HL-60/S4 (cell line): ENCODE measurements at regions not wholly inside any gene's neighbourhood (a gene's known extent, or its start where the extent isn't known, plus 50 kb on each side); places are given as distances from the start of the nearest gene placed in this dataset.

ENCODE experiments used
- in situ Hi-C: fragments of 300-500 bp; cut with MboI; formaldehyde crosslinking; loops from 2 replicates; pipeline ENCODE4 v1.14.3; 2022; ENCODE audit warnings: low sequenced_read_pairs

GRCh38 chr3:150269526-150269925, 138.6 kb upstream of the TSC22D2 start:
- in situ Hi-C loops = no loop called here

GRCh38 chr3:150268426-150269391, 139.4 kb upstream of the TSC22D2 start:
- in situ Hi-C loops = no loop called here

- in situ Hi-C loops = no loop called here
Measured at GRCh38 chr3:150267288-150267687, 140.8 kb upstream of the TSC22D2 start.

GRCh38 chr3:150265305-150265704, 142.8 kb upstream of the TSC22D2 start:
- in situ Hi-C loops = no loop called here

- in situ Hi-C loops = no loop called here
Measured at GRCh38 chr3:150264561-150265279, 143.4 kb upstream of the TSC22D2 start.

- in situ Hi-C loops = no loop called here
Measured at GRCh38 chr3:150261958-150262357, 146.1 kb upstream of the TSC22D2 start.

GRCh38 chr3:150261418-150261817, 146.7 kb upstream of the TSC22D2 start:
- in situ Hi-C loops = no loop called here

- in situ Hi-C loops = no loop called here
Measured at GRCh38 chr3:150260398-150260710, 147.7 kb upstream of the TSC22D2 start.

- in situ Hi-C loops = no loop called here
Measured at GRCh38 chr3:150259526-150260397, 148.3 kb upstream of the TSC22D2 start.

- in situ Hi-C loops = no loop called here
Measured at GRCh38 chr3:150256782-150257181, 151.3 kb upstream of the TSC22D2 start.

GRCh38 chr3:150256318-150256717, 151.8 kb upstream of the TSC22D2 start:
- in situ Hi-C loops = no loop called here

- in situ Hi-C loops = no loop called here
Measured at GRCh38 chr3:150255826-150256225, 152.3 kb upstream of the TSC22D2 start.

GRCh38 chr3:150255413-150255812, 152.7 kb upstream of the TSC22D2 start:
- in situ Hi-C loops = no loop called here

- in situ Hi-C loops = no loop called here
Measured at GRCh38 chr3:150254309-150254708, 153.8 kb upstream of the TSC22D2 start.

GRCh38 chr3:150253622-150254021, 154.5 kb upstream of the TSC22D2 start:
- in situ Hi-C loops = no loop called here

GRCh38 chr3:150252462-150252861, 155.6 kb upstream of the TSC22D2 start:
- in situ Hi-C loops = no loop called here

- in situ Hi-C loops = no loop called here
Measured at GRCh38 chr3:150251187-150252062, 156.7 kb upstream of the TSC22D2 start.

GRCh38 chr3:150249779-150250470, 158.2 kb upstream of the TSC22D2 start:
- in situ Hi-C loops = no loop called here

- in situ Hi-C loops = no loop called here
Measured at GRCh38 chr3:150248888-150249681, 159.0 kb upstream of the TSC22D2 start.
